OCI-LY1 (cell line): ENCODE measurements at regions not wholly inside any gene's neighbourhood (a gene's known extent, or its start where the extent isn't known, plus 50 kb on each side); places are given as distances from the start of the nearest gene placed in this dataset.
"Not testable (repeated sequence)": the region's sequence is repeated elsewhere in the genome, so short reads cannot be mapped to it uniquely, and the experiment has no call there.

ENCODE experiments used
- CTCF ChIP-seq: fragments of 200-600 bp; sonication (generic), shearing (Covaris generic); IDR thresholded peaks from 2 replicates; pipeline ENCODE4 v1.5.1; 2017; ENCODE audit warnings: mild to moderate bottlenecking, antibody characterized with exemption, low read length, moderate library complexity, mixed read lengths
- EZH2 ChIP-seq: fragments of 200-600 bp; sonication (generic), shearing (Covaris generic); IDR thresholded peaks from 2 replicates; pipeline ENCODE4 v1.8.0; 2017; ENCODE audit warnings: borderline replicate concordance, mixed run types, mild to moderate bottlenecking, antibody characterized with exemption, low read length, moderate library complexity, mixed read lengths

GRCh38 chr6:106806253-106806652 lies 168.3 kb downstream of the CD24 start:
- not testable (repeated sequence) for TF ChIP-seq CTCF, EZH2
